GM19324 (cell line): ENCODE measurements at regions not wholly inside any gene's neighbourhood (a gene's known extent, or its start where the extent isn't known, plus 50 kb on each side); places are given as distances from the start of the nearest gene placed in this dataset.
"Not testable (repeated sequence)": the region's sequence is repeated elsewhere in the genome, so short reads cannot be mapped to it uniquely, and the experiment has no call there.

Experiments used
- ATAC-seq: cut with Tn5 transposase; IDR thresholded peaks from one replicate; pipeline ENCODE4 v1.9.1; 2021; ENCODE audit warnings: mild to moderate bottlenecking, moderate library complexity; ENCODE audit not compliant: unreplicated experiment, low FRiP score

- no peak for ATAC-seq
Measured at GRCh38 chr6:144418959-144419545, 133.9 kb downstream of the UTRN start.

- ATAC-seq: no peak
Measured at GRCh38 chr6:144423167-144423566, 138.0 kb downstream of the UTRN start.

GRCh38 chr6:144429753-144430152 is 144.6 kb downstream of the UTRN start:
- no peak for ATAC-seq

- ATAC-seq: not testable (repeated sequence)
Measured at GRCh38 chr6:144433446-144433845, 148.3 kb downstream of the UTRN start.

GRCh38 chr6:144434308-144434990 is 149.3 kb downstream of the UTRN start:
- no peak for ATAC-seq

- ATAC-seq: no peak
Measured at GRCh38 chr6:144435602-144436426, 150.7 kb downstream of the UTRN start.

- no peak for ATAC-seq
Measured at GRCh38 chr6:144437105-144437504, 152.0 kb downstream of the UTRN start.

- no peak for ATAC-seq
Measured at GRCh38 chr6:144438103-144438502, 153.0 kb downstream of the UTRN start.

GRCh38 chr6:144439016-144439415 is 153.9 kb downstream of the UTRN start:
- no peak for ATAC-seq

GRCh38 chr6:144441801-144442200 is 156.7 kb downstream of the UTRN start:
- ATAC-seq: not testable (repeated sequence)

GRCh38 chr6:144443157-144443556 is 158.0 kb downstream of the UTRN start:
- no peak for ATAC-seq

GRCh38 chr6:144447472-144447871 is 162.3 kb downstream of the UTRN start:
- ATAC-seq: no peak

GRCh38 chr6:144449218-144449617 is 164.1 kb downstream of the UTRN start:
- no peak for ATAC-seq

GRCh38 chr6:144449911-144450597 is 164.9 kb downstream of the UTRN start:
- ATAC-seq: no peak

GRCh38 chr6:144460327-144461095 is 175.4 kb downstream of the UTRN start:
- ATAC-seq: peak; percentile 95

GRCh38 chr6:144462058-144462457 is 176.9 kb downstream of the UTRN start:
- no peak for ATAC-seq

- ATAC-seq: no peak
Measured at GRCh38 chr6:144466716-144467115, 181.6 kb downstream of the UTRN start.

GRCh38 chr6:144467172-144467762 is 182.1 kb downstream of the UTRN start:
- no peak for ATAC-seq

- ATAC-seq: no peak
Measured at GRCh38 chr6:144467921-144468320, 182.8 kb downstream of the UTRN start.

- ATAC-seq: no peak
Measured at GRCh38 chr6:144468709-144469108, 183.6 kb downstream of the UTRN start.
